Neural cell (in vitro differentiated cells): ENCODE measurements at regions not wholly inside any gene's neighbourhood (a gene's known extent, or its start where the extent isn't known, plus 50 kb on each side); places are given as distances from the start of the nearest gene placed in this dataset.

Source experiments
- H2AFZ ChIP-seq: fragments of 200-600, 300-800 bp; sonication (generic), shearing (Covaris generic); 2 replicates; pipeline ENCODE4 v1.6.0; 2014; ENCODE audit warnings: low read depth, mild to moderate bottlenecking, antibody characterized with exemption, low read length, moderate library complexity
- H3F3A ChIP-seq: fragments of 200-600 bp; shearing (Covaris generic); 2 replicates; pipeline ENCODE4 v1.6.1; 2016; ENCODE audit warnings: mild to moderate bottlenecking, moderate library complexity, mixed read lengths, antibody characterized with exemption, low read length; ENCODE audit not compliant: insufficient read depth, poor library complexity, severe bottlenecking
- H3K27ac ChIP-seq: fragments of 200-600, 300-800 bp; sonication (generic), shearing (Covaris generic); 2 replicates; pipeline ENCODE4 v1.5.1; 2014; ENCODE audit warnings: mild to moderate bottlenecking, low read length, moderate library complexity
- H3K27me3 ChIP-seq: fragments of 300-800, 200-600 bp; sonication (generic), shearing (Covaris generic); 2 replicates; pipeline ENCODE4 v1.6.0; 2014; ENCODE audit warnings: mild to moderate bottlenecking, low read depth, low read length, moderate library complexity; ENCODE audit not compliant: insufficient read depth
- H3K36me3 ChIP-seq: fragments of 300-800, 200-600 bp; sonication (generic), shearing (Covaris generic); 2 replicates; pipeline ENCODE4 v1.5.1; 2014; ENCODE audit warnings: mild to moderate bottlenecking, antibody characterized with exemption, low read length, moderate library complexity; ENCODE audit not compliant: insufficient read depth
- H3K4me2 ChIP-seq: fragments of 300-800, 200-600 bp; sonication (generic), shearing (Covaris generic); 2 replicates; pipeline ENCODE4 v1.6.0; 2014; ENCODE audit warnings: mild to moderate bottlenecking, low read length
- H3K4me3 ChIP-seq: fragments of 300-800, 200-600 bp; sonication (generic), shearing (Covaris generic); 2 replicates; pipeline ENCODE4 v1.5.1; 2014; ENCODE audit warnings: mild to moderate bottlenecking, low read length, moderate library complexity
- H3K79me2 ChIP-seq: fragments of 200-600 bp; shearing (Covaris generic); replicated peaks from 2 replicates; pipeline ENCODE4 v1.6.0; 2014; ENCODE audit warnings: mild to moderate bottlenecking, low read length, moderate library complexity; ENCODE audit not compliant: insufficient read depth
- H3K9ac ChIP-seq: fragments of 300-800, 200-600 bp; sonication (generic), shearing (Covaris generic); 2 replicates; pipeline ENCODE4 v1.6.1; 2016; ENCODE audit warnings: mild to moderate bottlenecking, low read length, mixed read lengths
- H3K9me2 ChIP-seq: fragments of 200-600 bp; shearing (Covaris generic); 2 replicates; pipeline ENCODE4 v1.6.1; 2016; ENCODE audit warnings: mild to moderate bottlenecking, low read length, mixed read lengths; ENCODE audit not compliant: insufficient read depth
- H3K9me3 ChIP-seq: fragments of 200-600, 300-800 bp; sonication (generic), shearing (Covaris generic); 2 replicates; pipeline ENCODE4 v1.6.1; 2016; ENCODE audit warnings: mild to moderate bottlenecking, mixed run types, low read length, moderate library complexity, mixed read lengths
- H4K20me1 ChIP-seq: fragments of 200-600 bp; shearing (Covaris generic); 2 replicates; pipeline ENCODE4 v1.6.1; 2016; ENCODE audit warnings: mild to moderate bottlenecking, mixed run types; ENCODE audit not compliant: insufficient read depth
- EP300 ChIP-seq: fragments of 450-650 bp; conservative IDR thresholded peaks from 2 replicates; pipeline ENCODE4 v1.6.1; 2014; ENCODE audit warnings: antibody characterized with exemption, mild to moderate bottlenecking, moderate library complexity; ENCODE audit not compliant: poor library complexity, severe bottlenecking
- EZH2 ChIP-seq: fragments of 200-600, 300-800 bp; shearing (Covaris generic), sonication (generic); IDR thresholded peaks from 2 replicates; pipeline ENCODE4 v1.6.1; 2014; ENCODE audit warnings: antibody characterized with exemption, low read length, borderline replicate concordance, mild to moderate bottlenecking; ENCODE audit not compliant: insufficient read depth, poor library complexity, severe bottlenecking
- MXI1 ChIP-seq: fragments of 450-650 bp; conservative IDR thresholded peaks from 2 replicates; pipeline ENCODE4 v1.6.1; 2014; ENCODE audit warnings: antibody characterized with exemption, mild to moderate bottlenecking; ENCODE audit not compliant: poor library complexity, severe bottlenecking
- POLR2AphosphoS5 ChIP-seq: IDR thresholded peaks from 2 replicates; pipeline ENCODE4 v1.6.1; 2012
- RAD21 ChIP-seq: fragments of 450-650 bp; conservative IDR thresholded peaks from 2 replicates; pipeline ENCODE4 v1.6.1; 2014; ENCODE audit warnings: antibody characterized with exemption, mild to moderate bottlenecking, moderate library complexity
- SMC3 ChIP-seq: fragments of 450-650 bp; conservative IDR thresholded peaks from 2 replicates; pipeline ENCODE4 v1.6.1; 2014; ENCODE audit warnings: antibody characterized with exemption, mild to moderate bottlenecking, moderate library complexity; ENCODE audit not compliant: poor library complexity
- TAF1 ChIP-seq: IDR thresholded peaks from 2 replicates; pipeline ENCODE4 v1.6.1; 2012; ENCODE audit warnings: low read depth
- TF ChIP-seq, protein P1 (sequence below): IDR thresholded peaks from 2 replicates; pipeline ENCODE4 v1.6.1; 2012; ENCODE audit warnings: borderline replicate concordance
- TF ChIP-seq, protein P2 (sequence below): fragments of 450-650 bp; IDR thresholded peaks from 2 replicates; pipeline ENCODE4 v1.5.1; 2014; ENCODE audit warnings: antibody characterized with exemption, mild to moderate bottlenecking, moderate library complexity; ENCODE audit not compliant: poor library complexity, severe bottlenecking

DNA sequence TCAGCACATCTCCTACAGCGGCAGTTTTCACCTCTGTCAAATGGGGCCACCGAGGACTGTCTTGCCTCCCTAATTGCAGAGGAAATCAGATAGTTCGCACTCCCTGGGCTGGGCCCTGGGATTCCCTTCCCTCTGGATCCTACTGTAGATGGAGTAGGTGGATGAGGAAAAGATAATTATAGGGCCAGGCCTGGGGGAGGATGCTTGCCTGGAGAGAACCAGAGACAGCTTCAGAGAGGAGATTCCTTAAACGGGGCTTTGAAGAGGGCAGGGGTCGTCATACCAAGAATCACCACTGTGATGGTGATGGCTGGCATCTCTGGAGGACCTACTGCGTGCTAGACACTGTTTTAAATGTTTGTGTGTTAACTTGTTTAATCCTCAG lies 50.8 kb upstream of the SLC6A6 start:
- H3K9me3 ChIP-seq, result no peaks in the 10 kb centered on the region
- H3K36me3 ChIP-seq, result no peaks in the 10 kb centered on the region
- H3K27ac ChIP-seq, result no peak overlapping the region
- no peak overlapping the region for H3K4me2 ChIP-seq
- no peaks in the 10 kb centered on the region for H4K20me1 ChIP-seq
- no peak overlapping the region for H3K4me3 ChIP-seq
- no peaks in the 10 kb centered on the region for H3K9me2 ChIP-seq
- TF ChIP-seq, protein P1, sequence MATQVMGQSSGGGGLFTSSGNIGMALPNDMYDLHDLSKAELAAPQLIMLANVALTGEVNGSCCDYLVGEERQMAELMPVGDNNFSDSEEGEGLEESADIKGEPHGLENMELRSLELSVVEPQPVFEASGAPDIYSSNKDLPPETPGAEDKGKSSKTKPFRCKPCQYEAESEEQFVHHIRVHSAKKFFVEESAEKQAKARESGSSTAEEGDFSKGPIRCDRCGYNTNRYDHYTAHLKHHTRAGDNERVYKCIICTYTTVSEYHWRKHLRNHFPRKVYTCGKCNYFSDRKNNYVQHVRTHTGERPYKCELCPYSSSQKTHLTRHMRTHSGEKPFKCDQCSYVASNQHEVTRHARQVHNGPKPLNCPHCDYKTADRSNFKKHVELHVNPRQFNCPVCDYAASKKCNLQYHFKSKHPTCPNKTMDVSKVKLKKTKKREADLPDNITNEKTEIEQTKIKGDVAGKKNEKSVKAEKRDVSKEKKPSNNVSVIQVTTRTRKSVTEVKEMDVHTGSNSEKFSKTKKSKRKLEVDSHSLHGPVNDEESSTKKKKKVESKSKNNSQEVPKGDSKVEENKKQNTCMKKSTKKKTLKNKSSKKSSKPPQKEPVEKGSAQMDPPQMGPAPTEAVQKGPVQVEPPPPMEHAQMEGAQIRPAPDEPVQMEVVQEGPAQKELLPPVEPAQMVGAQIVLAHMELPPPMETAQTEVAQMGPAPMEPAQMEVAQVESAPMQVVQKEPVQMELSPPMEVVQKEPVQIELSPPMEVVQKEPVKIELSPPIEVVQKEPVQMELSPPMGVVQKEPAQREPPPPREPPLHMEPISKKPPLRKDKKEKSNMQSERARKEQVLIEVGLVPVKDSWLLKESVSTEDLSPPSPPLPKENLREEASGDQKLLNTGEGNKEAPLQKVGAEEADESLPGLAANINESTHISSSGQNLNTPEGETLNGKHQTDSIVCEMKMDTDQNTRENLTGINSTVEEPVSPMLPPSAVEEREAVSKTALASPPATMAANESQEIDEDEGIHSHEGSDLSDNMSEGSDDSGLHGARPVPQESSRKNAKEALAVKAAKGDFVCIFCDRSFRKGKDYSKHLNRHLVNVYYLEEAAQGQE, result no peak
- TF ChIP-seq, protein P2, sequence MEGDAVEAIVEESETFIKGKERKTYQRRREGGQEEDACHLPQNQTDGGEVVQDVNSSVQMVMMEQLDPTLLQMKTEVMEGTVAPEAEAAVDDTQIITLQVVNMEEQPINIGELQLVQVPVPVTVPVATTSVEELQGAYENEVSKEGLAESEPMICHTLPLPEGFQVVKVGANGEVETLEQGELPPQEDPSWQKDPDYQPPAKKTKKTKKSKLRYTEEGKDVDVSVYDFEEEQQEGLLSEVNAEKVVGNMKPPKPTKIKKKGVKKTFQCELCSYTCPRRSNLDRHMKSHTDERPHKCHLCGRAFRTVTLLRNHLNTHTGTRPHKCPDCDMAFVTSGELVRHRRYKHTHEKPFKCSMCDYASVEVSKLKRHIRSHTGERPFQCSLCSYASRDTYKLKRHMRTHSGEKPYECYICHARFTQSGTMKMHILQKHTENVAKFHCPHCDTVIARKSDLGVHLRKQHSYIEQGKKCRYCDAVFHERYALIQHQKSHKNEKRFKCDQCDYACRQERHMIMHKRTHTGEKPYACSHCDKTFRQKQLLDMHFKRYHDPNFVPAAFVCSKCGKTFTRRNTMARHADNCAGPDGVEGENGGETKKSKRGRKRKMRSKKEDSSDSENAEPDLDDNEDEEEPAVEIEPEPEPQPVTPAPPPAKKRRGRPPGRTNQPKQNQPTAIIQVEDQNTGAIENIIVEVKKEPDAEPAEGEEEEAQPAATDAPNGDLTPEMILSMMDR, result no peak
- TF ChIP-seq EP300 (no peak), EZH2 (no peak), MXI1 (no peak), TAF1 (no peak), RAD21 (no peak), POLR2AphosphoS5 (no peak), SMC3 (no peak)
- no peaks in the 10 kb centered on the region for H3K27me3 ChIP-seq
- H3K79me2 ChIP-seq, result no peaks in the 10 kb centered on the region
- H3K9ac ChIP-seq, result no peak overlapping the region
- H3F3A ChIP-seq, result no peaks in the 10 kb centered on the region
- H2AFZ ChIP-seq, result no peak overlapping the region

DNA sequence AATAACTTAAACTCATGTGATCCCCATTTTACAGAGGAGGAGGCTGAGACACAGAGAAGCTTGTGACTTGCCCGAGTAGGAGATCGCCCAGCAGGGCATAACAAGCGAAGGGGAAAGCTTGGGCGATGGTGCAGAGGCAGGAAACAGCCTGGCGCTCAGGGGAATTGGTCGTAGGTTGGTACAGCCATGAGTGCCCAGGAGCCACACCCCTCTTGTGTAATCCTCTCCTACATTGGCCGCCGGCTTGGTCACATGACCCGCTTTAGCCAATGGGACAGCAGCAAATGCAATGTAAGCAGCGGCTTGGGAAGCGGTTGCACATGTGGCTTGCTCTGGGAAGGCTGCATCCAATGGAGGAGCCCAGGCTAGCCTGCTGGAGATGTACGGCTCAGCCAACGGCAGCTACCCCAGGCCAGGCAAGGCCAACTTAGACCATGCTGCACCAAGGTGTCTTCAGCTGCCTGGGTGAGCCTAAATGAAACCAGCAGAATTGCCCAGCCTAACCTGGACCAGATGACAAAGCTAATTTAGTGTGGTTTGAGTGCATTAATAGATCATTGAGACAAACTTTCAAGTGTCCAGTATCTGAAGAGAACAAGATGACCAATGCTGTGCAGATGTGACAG lies 50.3 kb upstream of the SLC6A6 start:
- Histone ChIP-seq H3K27me3 (no peaks in the 10 kb centered on the region), H3K4me3 (no peak overlapping the region), H3K9me3 (no peaks in the 10 kb centered on the region), H3F3A (no peaks in the 10 kb centered on the region), H3K27ac (no peak overlapping the region), H3K36me3 (no peaks in the 10 kb centered on the region), H3K4me2 (no peak overlapping the region), H4K20me1 (no peaks in the 10 kb centered on the region), H3K9ac (no peak overlapping the region), H3K79me2 (no peaks in the 10 kb centered on the region), H2AFZ (no peak overlapping the region), H3K9me2 (no peaks in the 10 kb centered on the region)
- TF ChIP-seq, protein P2, result no peak
- TF ChIP-seq EP300 (no peak), TAF1 (no peak), MXI1 (no peak), RAD21 (no peak), POLR2AphosphoS5 (no peak), SMC3 (no peak), EZH2 (no peak)
- TF ChIP-seq, protein P1, result no peak
